ENCODE measurements at regions not wholly inside any gene's neighbourhood (a gene's known extent, or its start where the extent isn't known, plus 50 kb on each side); places are given as distances from the start of the nearest gene placed in this dataset.

DNA sequence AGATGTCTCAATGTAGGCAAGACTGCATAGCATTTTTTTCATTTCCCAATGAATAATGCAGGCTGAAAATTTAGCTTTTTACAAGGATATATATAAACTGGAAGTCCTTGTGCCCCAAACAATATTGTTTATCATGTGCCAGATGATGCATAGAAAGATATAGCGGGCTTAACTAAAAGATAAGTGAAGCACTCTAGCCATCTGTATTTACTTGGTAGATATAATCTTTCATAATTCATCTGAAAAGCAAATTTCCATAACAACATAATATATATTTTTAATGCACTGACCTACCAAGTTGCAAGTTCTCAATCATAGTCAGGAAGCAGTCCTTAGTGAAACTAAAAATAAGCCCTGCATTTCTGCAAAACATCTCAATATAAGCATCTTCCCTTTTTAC, 653.3 kb downstream of the NLGN4X start:
- H3K9me3 ChIP-seq, result no peaks in the 10 kb centered on the region
- no peak overlapping the region for H3K27ac ChIP-seq
- no peak for DNase-seq
- H3K27me3 ChIP-seq, result no peaks in the 10 kb centered on the region
- no peaks in the 10 kb centered on the region for H3K4me1 ChIP-seq
- no peaks in the 10 kb centered on the region for H3K36me3 ChIP-seq
- H3K4me3 ChIP-seq, result no peak overlapping the region
- TF ChIP-seq CTCF (IDR thresholded peaks at IDR 0.05) (no peak), POLR2A (IDR thresholded peaks at IDR 0.05) (no peak)

DNA sequence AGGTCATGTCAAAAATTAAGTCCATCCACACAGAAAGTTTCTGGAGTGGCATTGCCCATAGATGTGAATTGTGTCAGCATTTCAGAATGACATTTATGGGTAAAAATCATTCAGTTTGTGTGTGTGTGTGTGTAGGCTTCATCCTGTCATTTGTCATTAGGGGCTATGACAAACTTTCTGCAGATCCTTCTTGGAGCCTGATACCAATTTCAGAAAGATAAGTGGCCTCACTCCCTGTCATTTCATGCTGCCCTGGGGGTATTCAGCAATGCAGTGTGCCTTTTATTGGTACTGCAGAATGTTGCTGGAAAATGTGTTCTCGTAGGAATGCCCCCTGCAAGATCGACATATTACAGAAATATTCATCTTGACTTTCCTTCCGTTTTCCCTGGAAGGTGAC, 659.7 kb downstream of the NLGN4X start:
- no peak for DNase-seq
- no peaks in the 10 kb centered on the region for H3K9me3 ChIP-seq
- H3K4me3 ChIP-seq, result no peak overlapping the region
- H3K27ac ChIP-seq, result no peak overlapping the region
- no peaks in the 10 kb centered on the region for H3K27me3 ChIP-seq
- H3K36me3 ChIP-seq, result no peaks in the 10 kb centered on the region
- TF ChIP-seq CTCF (IDR thresholded peaks at IDR 0.05), result no peak
- TF ChIP-seq POLR2A (IDR thresholded peaks at IDR 0.05), result no peak
- no peaks in the 10 kb centered on the region for H3K4me1 ChIP-seq

GRCh38 chrX:5559386-5559785, 669.3 kb downstream of the NLGN4X start:
- TF ChIP-seq POLR2A (IDR thresholded peaks at IDR 0.05) (no peak), CTCF (IDR thresholded peaks at IDR 0.05) (no peak)
- no peaks in the 10 kb centered on the region for H3K36me3 ChIP-seq
- no peak overlapping the region for H3K27ac ChIP-seq
- H3K9me3 ChIP-seq, result no peaks in the 10 kb centered on the region
- DNase-seq, result no peak
- H3K4me1 ChIP-seq, result no peaks in the 10 kb centered on the region
- H3K4me3 ChIP-seq, result no peak overlapping the region
- H3K27me3 ChIP-seq, result no peaks in the 10 kb centered on the region

DNA sequence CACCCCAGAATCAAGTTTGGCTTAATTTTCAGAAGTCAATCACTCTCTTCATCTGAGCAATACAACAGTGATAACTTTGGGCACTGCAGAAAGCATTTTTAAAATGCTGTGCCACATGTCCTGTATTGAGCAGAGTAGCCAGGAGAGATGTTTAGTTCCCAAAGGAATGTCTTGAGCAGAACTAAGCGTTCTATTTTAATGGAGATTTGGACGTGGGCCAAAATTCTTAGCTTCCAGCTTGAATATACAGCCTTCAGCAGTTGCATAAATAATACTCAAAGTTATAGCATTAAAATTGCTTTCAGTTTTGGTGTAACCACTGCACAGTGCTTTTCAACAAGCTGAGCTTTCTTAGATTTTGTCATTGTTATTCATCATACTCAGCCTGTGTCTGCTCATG, 679.2 kb downstream of the NLGN4X start:
- no peaks in the 10 kb centered on the region for H3K27me3 ChIP-seq
- no peak overlapping the region for H3K4me3 ChIP-seq
- TF ChIP-seq POLR2A (IDR thresholded peaks at IDR 0.05), result no peak
- no peak for TF ChIP-seq CTCF (IDR thresholded peaks at IDR 0.05)
- H3K36me3 ChIP-seq, result no peaks in the 10 kb centered on the region
- no peak overlapping the region for H3K27ac ChIP-seq
- H3K9me3 ChIP-seq, result no peaks in the 10 kb centered on the region
- DNase-seq, result no peak
- no peaks in the 10 kb centered on the region for H3K4me1 ChIP-seq

DNA sequence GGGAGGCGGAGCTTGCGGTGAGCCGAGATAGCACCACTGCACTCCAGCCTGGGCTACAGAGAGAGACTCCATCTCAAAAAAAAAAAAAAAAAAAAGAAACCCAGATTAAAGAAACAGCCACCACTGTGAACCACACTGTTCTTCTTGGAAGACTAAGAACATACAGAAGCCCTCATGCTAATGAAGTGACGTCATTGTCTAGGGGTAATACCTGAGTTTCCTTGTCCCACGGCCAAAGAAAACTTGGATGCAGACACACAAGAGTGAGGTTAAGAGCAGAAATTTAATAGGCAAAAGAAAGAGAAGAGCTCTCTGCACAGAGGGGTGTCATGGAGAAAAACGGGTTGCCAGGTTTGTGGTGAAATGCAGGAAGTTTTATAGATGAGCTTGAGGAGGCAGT, 691.6 kb downstream of the NLGN4X start:
- no peak overlapping the region for H3K27ac ChIP-seq
- no peaks in the 10 kb centered on the region for H3K27me3 ChIP-seq
- no peaks in the 10 kb centered on the region for H3K9me3 ChIP-seq
- no peak for DNase-seq
- H3K4me3 ChIP-seq, result no peak overlapping the region
- no peaks in the 10 kb centered on the region for H3K36me3 ChIP-seq
- TF ChIP-seq POLR2A (IDR thresholded peaks at IDR 0.05), result no peak
- no peak for TF ChIP-seq CTCF (IDR thresholded peaks at IDR 0.05)
- H3K4me1 ChIP-seq, result no peaks in the 10 kb centered on the region

DNA sequence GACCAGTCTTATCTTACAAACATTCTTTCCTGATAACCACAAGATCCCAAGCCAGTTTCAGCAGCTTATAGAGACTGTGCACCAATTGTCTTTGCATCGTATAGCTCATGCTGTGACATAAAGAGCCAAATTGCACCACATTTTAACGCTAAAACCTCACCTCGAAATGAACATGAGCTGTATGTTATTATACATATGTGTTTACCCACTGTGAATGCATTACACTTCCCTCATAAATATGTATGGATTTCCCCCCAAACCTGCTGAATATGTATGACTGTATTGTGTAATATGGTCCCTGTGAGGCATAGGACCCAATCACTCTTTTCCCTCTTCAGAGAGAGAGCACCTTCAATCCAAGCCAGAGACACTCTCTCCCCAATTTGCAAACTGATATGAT, 692.4 kb downstream of the NLGN4X start:
- no peak overlapping the region for H3K27ac ChIP-seq
- H3K4me3 ChIP-seq, result no peak overlapping the region
- H3K4me1 ChIP-seq, result no peaks in the 10 kb centered on the region
- no peaks in the 10 kb centered on the region for H3K36me3 ChIP-seq
- no peak for DNase-seq
- H3K27me3 ChIP-seq, result no peaks in the 10 kb centered on the region
- TF ChIP-seq CTCF (IDR thresholded peaks at IDR 0.05), result no peak
- no peaks in the 10 kb centered on the region for H3K9me3 ChIP-seq

Data from Peyer's patch (tissue), 4 donors.